Fibroblast of skin of left biceps (primary cell): ENCODE measurements at regions not wholly inside any gene's neighbourhood (a gene's known extent, or its start where the extent isn't known, plus 50 kb on each side); places are given as distances from the start of the nearest gene placed in this dataset.

Experiments used
- DNase-seq, 2 experiments: peaks; one replicate each; pipeline ENCODE4 v3.0.0-alpha.2; 2013; ENCODE audit warnings: low read depth in 2 of 2

DNA sequence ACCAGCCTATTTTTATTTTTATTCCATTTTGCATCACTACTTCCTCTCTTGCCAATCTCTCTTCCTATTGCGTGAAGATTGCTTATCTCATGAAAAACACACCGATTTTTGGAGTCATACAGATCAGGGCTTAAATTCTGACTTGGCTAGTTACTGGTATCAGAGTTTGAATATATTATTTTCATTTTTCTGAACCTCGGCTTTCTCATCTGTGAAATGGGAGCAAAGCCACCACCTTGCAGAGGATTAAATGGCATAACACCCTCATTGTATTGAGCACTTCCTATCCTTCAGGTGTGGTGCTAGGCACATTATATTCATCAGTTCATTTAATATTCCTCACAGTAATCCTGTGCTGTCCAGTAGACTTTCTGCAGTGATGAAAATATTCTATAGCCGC is 208.8 kb downstream of the HAPSTR1 start:
- DNase-seq: no peak

- no peak for DNase-seq
These were observed 210.6 kb downstream of the HAPSTR1 start for GRCh38 chr16:9302072-9302471.

DNA sequence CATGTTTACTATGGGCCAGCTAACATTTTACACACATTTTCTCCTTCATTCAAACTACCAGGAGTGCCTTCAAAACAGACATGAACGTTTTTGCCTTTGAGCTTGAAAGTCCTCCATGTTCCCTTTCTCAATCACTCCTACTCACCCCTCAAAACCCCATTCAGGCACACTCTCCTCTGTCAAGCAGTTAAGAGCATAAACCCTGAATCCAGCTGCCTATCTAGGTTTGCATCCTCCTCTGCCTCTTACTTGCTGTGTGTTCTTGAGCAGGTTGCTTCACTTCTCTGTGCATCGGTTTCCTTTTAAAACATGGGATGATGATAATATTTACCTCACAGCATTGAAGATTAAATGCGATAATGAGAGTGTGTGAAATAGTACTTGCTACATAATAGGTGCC is 215.3 kb downstream of the HAPSTR1 start:
- DNase-seq: no peak

GRCh38 chr16:9307446-9307845 is 216.0 kb downstream of the HAPSTR1 start:
- no peak for DNase-seq

DNA sequence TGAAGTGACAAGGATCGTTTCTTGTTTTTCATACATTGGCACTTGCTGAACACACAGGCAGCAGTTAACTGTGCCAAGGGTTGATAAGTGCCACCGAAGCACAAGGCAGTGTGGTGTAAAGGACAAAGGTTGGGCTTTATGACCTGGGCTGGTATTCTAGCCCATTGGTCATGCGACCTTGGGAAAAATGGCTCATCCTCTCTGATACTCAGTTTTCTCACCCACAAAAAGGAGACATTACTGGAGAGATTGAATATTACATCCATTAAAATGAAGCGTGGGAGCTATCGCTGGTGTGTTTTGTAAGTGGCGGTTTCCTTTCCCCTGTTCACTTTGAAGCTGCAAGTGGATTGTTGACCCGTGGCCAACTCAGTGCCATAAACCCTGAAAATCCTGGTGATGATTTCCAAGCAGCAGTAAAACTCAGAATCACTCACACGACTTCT is 216.9 kb downstream of the HAPSTR1 start:
- no peak for DNase-seq

DNA sequence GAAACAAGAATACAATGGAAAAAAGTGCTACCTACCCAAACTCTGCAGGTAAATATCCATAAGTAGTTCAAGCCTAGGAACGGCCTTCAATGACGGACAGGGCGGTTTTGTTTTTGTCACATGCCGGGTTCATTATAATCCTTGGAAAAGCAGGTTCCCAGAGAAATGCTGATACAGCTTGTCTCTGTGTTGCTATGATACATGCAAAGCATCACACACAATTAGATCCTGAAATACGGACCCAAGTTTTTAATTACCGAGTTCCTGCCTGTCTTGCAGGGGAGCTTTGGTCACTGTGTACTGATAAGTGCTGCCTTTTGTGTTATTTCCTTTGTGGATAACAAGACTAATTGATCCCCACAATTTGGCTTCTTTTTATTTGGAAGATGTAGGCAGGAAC is 217.4 kb downstream of the HAPSTR1 start:
- DNase-seq: no peak

- no peak for DNase-seq
These were observed 218.4 kb downstream of the HAPSTR1 start for GRCh38 chr16:9309844-9310243.

DNA sequence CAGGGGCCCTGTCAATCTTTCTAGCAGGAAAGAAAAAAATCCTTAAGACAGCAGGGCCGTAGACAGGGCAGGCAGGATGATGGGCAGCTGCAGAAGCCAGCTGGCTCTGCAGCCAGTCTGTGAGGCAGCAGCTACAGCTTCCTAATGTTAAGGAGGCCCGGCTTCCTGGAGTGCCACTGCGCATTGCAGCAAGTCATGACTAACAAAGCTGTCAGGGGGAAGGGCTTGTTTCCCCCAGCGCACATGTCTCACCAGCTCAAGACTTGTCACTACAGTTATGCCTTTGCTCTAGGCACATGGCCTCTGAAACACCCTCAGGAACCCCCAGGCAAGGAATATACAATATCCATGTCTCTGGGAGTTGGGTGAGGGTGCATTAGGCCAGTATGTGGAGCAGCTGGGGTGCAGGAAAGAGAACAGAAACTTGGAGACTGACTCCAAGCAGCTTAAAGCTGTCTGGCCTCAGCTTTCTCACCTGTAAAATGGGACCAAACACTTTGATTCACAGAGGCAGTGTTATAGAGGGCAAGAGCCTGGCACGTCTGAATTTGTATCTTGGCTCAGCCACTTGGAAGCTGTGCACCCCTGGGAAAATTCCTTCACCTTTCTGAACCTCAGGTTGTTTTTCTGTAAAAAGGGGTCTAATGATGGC is 220.0 kb downstream of the HAPSTR1 start:
- DNase-seq: no peak

DNA sequence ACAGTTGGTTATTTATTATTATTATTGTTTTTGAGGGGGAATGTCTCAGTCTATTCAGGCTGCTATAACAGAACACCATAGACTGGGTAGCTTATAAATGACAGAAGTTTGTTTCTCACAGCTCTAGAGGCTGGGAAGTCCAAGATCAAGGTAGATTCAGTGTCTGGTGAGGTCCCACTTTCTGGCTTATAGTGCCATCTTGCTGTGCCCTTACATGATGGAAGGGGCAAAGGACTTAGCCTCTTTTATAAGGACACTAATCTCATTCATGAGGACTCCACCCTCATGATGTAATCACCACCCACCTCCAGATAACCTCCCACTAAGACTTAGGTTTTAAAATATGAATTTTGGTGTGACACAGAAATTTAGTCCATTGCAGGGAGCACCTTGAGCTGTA is 224.6 kb downstream of the HAPSTR1 start:
- DNase-seq: no peak

DNA sequence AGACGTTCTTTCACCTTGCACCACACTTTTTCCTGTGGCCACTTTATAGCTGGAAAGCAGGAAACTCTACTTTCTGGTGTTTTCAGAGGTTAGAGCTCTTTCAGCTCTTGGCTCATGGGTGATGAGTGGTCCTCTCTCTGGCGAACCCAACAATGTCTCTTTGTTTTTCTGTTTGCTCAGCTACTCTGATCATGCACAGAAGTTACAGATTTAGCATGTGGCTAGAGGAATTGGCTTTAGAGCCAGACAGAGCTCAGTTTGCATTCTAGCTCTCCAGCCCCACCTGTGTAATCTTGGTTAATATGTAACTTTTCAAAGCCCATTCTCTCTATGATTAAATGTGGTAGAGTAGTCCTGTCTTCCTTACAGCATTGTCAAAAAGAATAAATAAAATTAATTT is 225.2 kb downstream of the HAPSTR1 start:
- no peak for DNase-seq

DNA sequence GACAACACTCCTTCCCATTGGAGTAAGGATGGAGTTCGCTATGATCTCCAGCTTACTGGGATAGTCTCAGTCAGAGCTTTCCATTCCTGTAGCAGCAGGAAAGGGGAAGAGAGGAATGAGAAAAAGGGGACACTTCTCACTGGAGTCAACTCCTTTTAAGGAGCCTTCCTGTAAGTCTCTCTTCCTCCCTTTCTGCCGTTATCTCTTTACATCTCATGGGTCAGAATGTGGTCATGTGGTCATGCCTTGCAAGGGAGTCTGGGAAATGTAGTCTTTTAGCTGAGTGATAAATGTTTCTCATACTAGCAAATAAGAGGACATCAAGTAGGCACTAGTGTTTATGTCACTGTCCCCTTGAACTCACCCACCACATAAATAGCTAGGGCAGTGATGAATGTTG is 227.3 kb downstream of the HAPSTR1 start:
- DNase-seq: no peak

DNA sequence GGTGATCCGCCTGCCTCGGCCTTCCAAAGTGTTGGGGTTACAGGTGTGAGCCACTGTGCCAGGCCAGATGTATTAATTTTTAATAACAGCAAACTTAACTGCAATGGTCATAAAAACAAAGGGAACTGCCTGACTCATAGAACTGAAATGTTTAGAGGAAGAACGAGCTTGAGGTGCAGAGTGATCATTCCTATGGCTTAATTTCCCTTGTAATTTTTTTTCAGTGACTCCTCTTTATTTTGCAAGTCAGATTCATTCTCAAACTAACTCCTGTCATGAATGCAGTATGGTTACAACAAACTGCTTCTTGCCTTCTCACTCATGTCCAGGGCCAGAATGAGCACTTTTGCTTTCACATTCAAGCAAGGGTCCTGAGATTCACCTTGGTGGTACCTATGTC is 231.3 kb downstream of the HAPSTR1 start:
- no peak for DNase-seq

DNA sequence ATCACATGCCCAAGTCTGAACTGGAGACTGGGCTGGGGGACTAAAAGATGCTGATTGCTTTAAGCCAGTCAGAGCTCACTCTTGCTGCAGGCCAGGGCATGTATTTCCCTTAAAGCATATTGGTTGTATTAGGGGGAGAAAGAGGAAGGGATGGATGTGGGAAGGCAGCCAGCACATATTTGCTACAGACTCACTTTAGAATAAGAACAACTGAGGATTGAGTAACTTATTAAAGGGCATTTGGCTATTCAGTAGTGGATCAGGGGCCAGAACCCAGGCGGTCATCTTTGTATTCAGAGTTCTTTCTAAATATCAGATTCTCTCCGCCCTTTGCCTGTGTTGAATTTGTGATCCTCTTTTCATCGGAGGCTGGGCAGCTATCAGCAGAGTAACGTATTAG is 231.7 kb downstream of the HAPSTR1 start:
- no peak for DNase-seq

DNA sequence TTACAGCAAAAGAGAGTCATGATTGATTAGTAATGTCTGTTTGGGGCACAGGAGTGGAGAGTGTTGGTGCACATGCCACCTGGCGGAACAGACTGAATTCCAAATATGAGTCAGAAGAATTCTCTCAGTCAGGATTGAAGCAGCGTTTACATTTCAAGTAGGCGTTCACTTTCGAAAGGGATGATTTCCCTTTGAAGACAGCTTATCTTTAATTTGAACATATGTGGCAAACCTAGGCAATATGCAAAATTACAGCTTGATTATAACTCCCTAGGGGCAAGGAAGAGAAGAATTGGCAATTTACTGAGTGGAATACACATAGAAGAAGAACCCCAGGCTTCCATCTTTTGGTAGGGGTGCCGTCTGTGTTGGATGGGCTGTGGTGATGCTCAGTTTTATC is 235.8 kb downstream of the HAPSTR1 start:
- DNase-seq: no peak

GRCh38 chr16:9328411-9328810 is 237.0 kb downstream of the HAPSTR1 start:
- DNase-seq: no peak

GRCh38 chr16:9330095-9330494 is 238.7 kb downstream of the HAPSTR1 start:
- DNase-seq: no peak

DNA sequence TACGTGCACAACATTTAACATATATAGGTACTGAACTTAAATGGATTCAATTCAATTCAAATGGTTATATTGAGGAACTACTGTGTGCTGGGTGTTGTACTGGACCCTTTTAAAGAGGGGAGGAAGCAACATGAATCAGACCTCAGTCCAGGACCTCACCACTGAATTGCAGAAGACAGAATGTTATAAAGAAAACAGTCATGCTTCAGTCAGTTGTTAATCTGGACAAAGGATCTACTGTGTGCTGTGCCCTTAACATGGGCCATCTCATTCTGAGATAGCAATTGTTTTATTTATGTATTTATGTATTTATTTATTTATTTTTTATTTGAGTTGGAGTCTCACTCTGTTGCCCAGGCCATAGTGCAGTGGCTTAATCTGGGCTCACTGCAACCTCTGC is 240.1 kb downstream of the HAPSTR1 start:
- no peak for DNase-seq

DNA sequence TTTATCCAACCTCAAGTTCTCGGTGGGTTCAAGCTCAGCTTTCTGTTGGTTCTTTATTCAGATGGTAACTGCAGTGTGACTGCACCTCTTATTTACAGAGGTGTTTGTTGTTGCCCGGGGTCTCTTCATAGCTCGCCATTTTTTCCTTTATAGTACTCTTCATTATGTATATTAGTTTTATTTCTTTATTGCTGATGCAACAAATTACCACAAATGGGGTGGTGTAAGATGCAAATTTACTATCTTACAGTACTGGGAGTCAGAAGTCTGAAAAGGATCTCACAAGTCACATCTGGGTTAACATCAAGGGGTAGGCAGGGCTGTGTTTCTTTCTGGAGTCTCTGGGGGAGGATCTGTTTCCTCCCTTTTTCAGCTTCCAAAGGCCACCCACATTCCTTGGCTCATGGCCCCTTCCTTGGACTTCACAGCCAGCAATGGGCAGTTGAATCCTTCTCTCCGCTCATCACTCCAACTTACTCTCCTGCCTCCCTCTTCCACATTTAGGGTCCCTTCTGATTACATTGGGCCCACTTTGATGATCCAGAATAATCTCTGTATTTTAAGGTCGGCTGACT is 241.2 kb downstream of the HAPSTR1 start:
- DNase-seq: no peak

GRCh38 chr16:9333469-9333868 is 242.0 kb downstream of the HAPSTR1 start:
- DNase-seq: no peak

DNA sequence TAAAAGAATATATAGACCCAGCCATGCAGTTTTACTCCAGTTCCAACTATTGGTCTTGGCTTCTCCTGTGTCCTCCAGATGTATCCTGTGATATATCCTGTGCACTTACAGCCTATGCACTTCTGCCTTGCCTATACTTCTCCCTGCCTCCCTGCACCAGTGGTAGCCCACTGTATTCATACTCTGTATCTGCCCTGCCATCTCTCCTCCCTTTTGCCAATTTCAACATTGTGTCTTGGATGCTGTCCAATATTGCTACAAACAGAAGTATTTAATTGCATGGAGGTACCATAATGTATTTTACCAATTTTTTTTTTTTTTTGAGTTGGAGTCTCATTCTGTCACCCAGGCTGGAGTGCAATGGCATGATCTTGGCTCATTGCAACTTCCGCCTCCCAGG is 242.7 kb downstream of the HAPSTR1 start:
- DNase-seq: no peak

- DNase-seq: no peak
These were observed 246.0 kb downstream of the HAPSTR1 start for GRCh38 chr16:9337308-9338032.

- DNase-seq: no peak
These were observed 246.6 kb downstream of the HAPSTR1 start for GRCh38 chr16:9338068-9338467.

DNA sequence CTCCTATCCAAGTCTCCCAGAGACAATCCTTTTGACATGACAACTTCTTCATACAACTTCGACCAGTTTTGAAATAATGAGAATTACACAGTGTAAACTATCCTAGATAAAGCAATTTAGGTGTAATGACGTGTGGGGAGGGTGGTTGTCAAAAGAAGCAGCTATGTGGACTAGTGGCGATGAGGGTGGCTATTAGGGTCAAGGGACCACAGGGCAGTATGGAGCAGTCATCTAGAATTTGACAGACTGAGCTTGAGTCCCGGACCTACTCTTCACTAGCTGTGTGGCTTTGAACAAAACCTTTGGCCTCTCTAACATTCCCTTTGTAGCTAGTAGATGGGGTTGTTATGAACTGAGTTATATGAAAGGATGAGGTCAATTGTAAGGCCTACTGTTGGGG is 247.1 kb downstream of the HAPSTR1 start:
- DNase-seq: no peak
